Loucy (cell line): ENCODE measurements at regions not wholly inside any gene's neighbourhood (a gene's known extent, or its start where the extent isn't known, plus 50 kb on each side); places are given as distances from the start of the nearest gene placed in this dataset.

Experiments
- H2AFZ ChIP-seq: fragments of 200-600 bp; sonication (generic); 2 replicates; pipeline ENCODE4 v1.6.0; 2016; ENCODE audit warnings: antibody characterized with exemption, mild to moderate bottlenecking, low read length, moderate library complexity
- H3F3A ChIP-seq: fragments of 200-600 bp; 2 replicates; pipeline ENCODE4 v1.6.0; 2016; ENCODE audit warnings: antibody characterized with exemption, low read depth, mild to moderate bottlenecking
- H3K27me3 ChIP-seq: fragments of 200-600 bp; sonication (generic); 2 replicates; pipeline ENCODE4 v1.6.1; 2014; ENCODE audit warnings: low read length, mild to moderate bottlenecking; ENCODE audit not compliant: insufficient read depth, poor library complexity, severe bottlenecking
- H3K36me3 ChIP-seq: fragments of 200-600 bp; sonication (generic); 2 replicates; pipeline ENCODE4 v1.6.1; 2016; ENCODE audit warnings: low read length; ENCODE audit not compliant: insufficient read depth
- H3K4me1 ChIP-seq: fragments of 200-600 bp; sonication (generic); 2 replicates; pipeline ENCODE4 v1.5.1; 2014; ENCODE audit warnings: low read length, mild to moderate bottlenecking; ENCODE audit not compliant: insufficient read depth, poor library complexity, severe bottlenecking
- H3K4me2 ChIP-seq: fragments of 200-600 bp; sonication (generic); 2 replicates; pipeline ENCODE4 v1.6.0; 2014; ENCODE audit warnings: antibody characterized with exemption, low read length, low read depth, mild to moderate bottlenecking; ENCODE audit not compliant: poor library complexity, severe bottlenecking
- H3K4me3 ChIP-seq: fragments of 200-600 bp; sonication (generic); 2 replicates; pipeline ENCODE4 v1.5.1; 2014; ENCODE audit warnings: low read length, mild to moderate bottlenecking, mixed read lengths; ENCODE audit not compliant: poor library complexity, severe bottlenecking
- H3K79me2 ChIP-seq: fragments of 200-600 bp; sonication (generic); 2 replicates; pipeline ENCODE4 v1.6.1; 2014; ENCODE audit warnings: low read length; ENCODE audit not compliant: insufficient read depth
- H3K9ac ChIP-seq: fragments of 200-600 bp; sonication (generic); 2 replicates; pipeline ENCODE4 v1.6.0; 2014; ENCODE audit warnings: mild to moderate bottlenecking, low read depth, low read length, moderate library complexity; ENCODE audit not compliant: poor library complexity, severe bottlenecking
- H3K9me2 ChIP-seq: fragments of 200-600 bp; sonication (generic); replicated peaks from 2 replicates; pipeline ENCODE4 v1.6.1; 2016; ENCODE audit warnings: low read depth, low read length, mixed read lengths
- H3K9me3 ChIP-seq: fragments of 200-600 bp; sonication (generic); 2 replicates; pipeline ENCODE4 v1.6.1; 2014; ENCODE audit warnings: mild to moderate bottlenecking, antibody characterized with exemption, low read length, low read depth; ENCODE audit not compliant: insufficient read depth
- H4K20me1 ChIP-seq: fragments of 200-600 bp; sonication (generic); 2 replicates; pipeline ENCODE4 v1.6.0; 2014; ENCODE audit warnings: antibody characterized with exemption, low read length, mild to moderate bottlenecking; ENCODE audit not compliant: insufficient read depth, poor library complexity, severe bottlenecking
- CTCF ChIP-seq: fragments of 200-600 bp; sonication (generic); conservative IDR thresholded peaks from 2 replicates; pipeline ENCODE4 v1.5.1; 2014; ENCODE audit warnings: mild to moderate bottlenecking, antibody characterized with exemption, low read length
- EZH2phosphoT487 ChIP-seq: fragments of 200-600 bp; IDR thresholded peaks from 2 replicates; pipeline ENCODE4 v1.6.1; 2018; ENCODE audit warnings: antibody characterized with exemption, mild to moderate bottlenecking, moderate library complexity, borderline replicate concordance

DNA sequence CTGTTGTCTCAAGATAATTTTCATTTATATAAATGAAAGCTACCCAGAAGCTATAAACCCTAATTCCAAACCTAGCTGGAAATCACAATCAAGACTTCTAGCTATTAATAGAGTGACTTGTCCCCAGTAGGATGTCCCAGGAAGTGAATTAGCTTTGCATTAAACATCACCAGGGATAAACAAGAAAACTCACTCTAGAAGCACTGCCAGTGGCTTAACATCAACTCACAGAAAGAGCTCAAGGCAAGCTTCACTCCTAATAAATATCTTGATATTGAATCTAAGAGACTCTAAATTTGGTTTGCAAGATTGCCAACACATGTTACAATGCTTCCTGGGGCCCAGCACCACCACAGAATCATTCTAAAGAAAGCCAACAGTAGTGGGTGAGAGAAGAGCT lies 468.7 kb upstream of the FAM241A start:
- Histone ChIP-seq H3F3A (no peaks in the 10 kb centered on the region), H3K4me1 (no peaks in the 10 kb centered on the region), H3K4me3 (no peak overlapping the region), H3K4me2 (no peak overlapping the region), H3K9me2 (no peaks in the 10 kb centered on the region), H4K20me1 (no peaks in the 10 kb centered on the region), H3K9me3 (no peaks in the 10 kb centered on the region), H3K9ac (no peak overlapping the region), H3K79me2 (no peaks in the 10 kb centered on the region), H2AFZ (no peak overlapping the region), H3K36me3 (no peaks in the 10 kb centered on the region), H3K27me3 (no peaks in the 10 kb centered on the region)
- no peak for TF ChIP-seq CTCF
- no peak for TF ChIP-seq EZH2phosphoT487

GRCh38 chr4:111678479-111678878 lies 466.8 kb upstream of the FAM241A start:
- no peak overlapping the region for H3K4me2 ChIP-seq
- H3K79me2 ChIP-seq = no peaks in the 10 kb centered on the region
- no peaks in the 10 kb centered on the region for H3K36me3 ChIP-seq
- H3K4me3 ChIP-seq = no peak overlapping the region
- H3F3A ChIP-seq = no peaks in the 10 kb centered on the region
- no peaks in the 10 kb centered on the region for H4K20me1 ChIP-seq
- H2AFZ ChIP-seq = no peak overlapping the region
- no peaks in the 10 kb centered on the region for H3K4me1 ChIP-seq
- no peak for TF ChIP-seq CTCF
- TF ChIP-seq EZH2phosphoT487 = no peak
- H3K9me3 ChIP-seq = no peaks in the 10 kb centered on the region
- no peak overlapping the region for H3K9ac ChIP-seq
- no peaks in the 10 kb centered on the region for H3K27me3 ChIP-seq
- no peaks in the 10 kb centered on the region for H3K9me2 ChIP-seq

GRCh38 chr4:111678908-111679307 lies 466.3 kb upstream of the FAM241A start:
- Histone ChIP-seq H3K36me3 (no peaks in the 10 kb centered on the region), H3K4me2 (no peak overlapping the region), H3K4me3 (no peak overlapping the region), H3K27me3 (no peaks in the 10 kb centered on the region), H3F3A (no peaks in the 10 kb centered on the region), H2AFZ (no peak overlapping the region), H4K20me1 (no peaks in the 10 kb centered on the region), H3K9me2 (no peaks in the 10 kb centered on the region), H3K4me1 (no peaks in the 10 kb centered on the region), H3K79me2 (no peaks in the 10 kb centered on the region), H3K9me3 (no peaks in the 10 kb centered on the region), H3K9ac (no peak overlapping the region)
- no peak for TF ChIP-seq CTCF
- TF ChIP-seq EZH2phosphoT487 = no peak
